ENCODE measurements at regions not wholly inside any gene's neighbourhood (a gene's known extent, or its start where the extent isn't known, plus 50 kb on each side); places are given as distances from the start of the nearest gene placed in this dataset.
"Not testable (repeated sequence)": the region's sequence is repeated elsewhere in the genome, so short reads cannot be mapped to it uniquely, and the experiment has no call there.

DNA sequence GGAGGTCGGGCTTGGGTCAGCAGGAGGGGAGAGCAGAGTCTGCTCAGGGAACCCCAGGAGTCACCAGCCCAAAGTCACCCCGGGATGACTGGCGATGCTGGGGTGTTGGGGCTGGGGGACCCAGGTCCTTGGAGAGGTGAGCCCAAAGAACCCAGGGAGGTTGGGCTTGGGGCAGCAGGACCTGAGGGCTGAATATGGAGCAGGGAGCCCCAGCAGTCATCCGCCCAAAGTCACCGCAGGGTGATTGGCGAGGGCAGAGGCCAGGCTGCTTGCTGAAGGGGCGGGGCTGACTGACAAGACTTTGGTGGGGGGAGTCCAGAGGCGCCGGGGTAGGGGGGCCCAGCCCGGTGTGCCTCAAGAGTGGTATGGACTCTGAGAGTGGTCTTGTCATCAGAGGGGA is 151.2 kb downstream of the TBC1D2B start:
- not testable (repeated sequence) for TF ChIP-seq POLR2A (IDR thresholded peaks at IDR 0.05; ENCODE audit: low read length); GATA1 (IDR thresholded peaks at IDR 0.05; ENCODE audit: low read depth, low read length)
